HepG2 (cell line): ENCODE measurements at regions not wholly inside any gene's neighbourhood (a gene's known extent, or its start where the extent isn't known, plus 50 kb on each side); places are given as distances from the start of the nearest gene placed in this dataset.
A peak's percentile ranks its signal among the peaks of the same experiment; 100 is the strongest.

ENCODE experiments used
- ATAC-seq: fragments of 200-7000 bp; cut with Tn5 transposase; 3 replicates; pipeline ENCODE4 v1.9.1; 2020; ENCODE audit warnings: mild to moderate bottlenecking, moderate library complexity
- BruUV-seq: library from RNA; stranded (reverse); fragments of 400-500 nt; replicated peaks from 2 replicates; lab custom pipeline; 2021; lab: Mats Ljungman, UMichigan
- CTCF ChIA-PET: fragments of 300-600 bp; formaldehyde crosslinking; extraction: SDS; loops from one replicate; lab custom pipeline; 2021; ENCODE audit warnings: low total read pairs, inconsistent platforms, low intra/inter-chr PET ratio; lab: Yijun Ruan, JAX
- POLR2A ChIA-PET: fragments of 350-600 bp; sonication (Branson Sonifier 250); formaldehyde crosslinking; loops from one replicate; lab custom pipeline; 2020; ENCODE audit warnings: antibody characterized with exemption, inconsistent platforms; lab: Yijun Ruan, JAX
- DNase-seq: peaks from one replicate; pipeline ENCODE4 v3.0.0-alpha.2; 2015; ENCODE audit warnings: low spot score
- FAIRE-seq: peaks from 3 replicates; lab custom pipeline; 2011; peaks lifted over from hg19 to GRCh38; lab: Jason Lieb, UNC
- H2AFZ ChIP-seq: one replicate; pipeline ENCODE4 v1.6.1; 2011; ENCODE audit warnings: low read length, inconsistent platforms
- H3K27ac ChIP-seq: fragments of 300-600 bp; 3 replicates; pipeline ENCODE4 v1.8.0; 2011; ENCODE audit warnings: mixed run types, mild to moderate bottlenecking, mixed read lengths, low read length, inconsistent platforms; ENCODE audit not compliant: insufficient read depth; ENCODE audit errors: extremely low read length
- H3K27me3 ChIP-seq, 2 experiments: fragments of 200-600 bp in 1 of 2; 2 replicates in 1 of 2; 3 replicates in 1 of 2; pipeline versions ENCODE4 v1.6.0 to v1.8.0; 2011; ENCODE audit warnings: low read length in 2 of 2, mild to moderate bottlenecking in 2 of 2, moderate library complexity in 2 of 2, inconsistent platforms in 1 of 2; ENCODE audit not compliant: insufficient read depth in 2 of 2, control insufficient read depth in 1 of 2
- H3K36me3 ChIP-seq, 2 experiments: fragments of 200-600 bp in 1 of 2; replicated peaks in 1 of 2; 2 replicates in 1 of 2; 3 replicates in 1 of 2; pipeline versions ENCODE4 v1.5.1 to v1.8.0; 2011; ENCODE audit warnings: low read length in 2 of 2, inconsistent platforms in 1 of 2; ENCODE audit not compliant: insufficient read depth in 2 of 2, control insufficient read depth in 1 of 2
- H3K4me1 ChIP-seq: 2 replicates; pipeline ENCODE4 v1.5.1; 2012; ENCODE audit warnings: low read length, inconsistent platforms; ENCODE audit not compliant: insufficient read depth
- H3K4me2 ChIP-seq: 2 replicates; pipeline ENCODE4 v1.6.0; 2011; ENCODE audit warnings: low read depth, low read length, inconsistent platforms
- H3K4me3 ChIP-seq, 3 experiments: fragments of 200-600 bp in 1 of 3; sonication (generic), shearing (Covaris generic) in 1 of 3; replicated peaks in 1 of 3; 2 replicates each; pipeline ENCODE4 v1.5.1; 2011 to 2016; ENCODE audit warnings: low read length in 3 of 3, inconsistent platforms in 2 of 3, low read depth in 2 of 3, mild to moderate bottlenecking in 2 of 3, control low read depth in 1 of 3, mixed read lengths in 1 of 3; ENCODE audit not compliant: insufficient read depth in 1 of 3
- H3K79me2 ChIP-seq: one replicate; pipeline ENCODE4 v1.6.1; 2011; ENCODE audit warnings: low read length, inconsistent platforms; ENCODE audit not compliant: insufficient read depth
- H3K9ac ChIP-seq: 2 replicates; pipeline ENCODE4 v1.6.0; 2011; ENCODE audit warnings: mild to moderate bottlenecking, low read depth, low read length, inconsistent platforms; ENCODE audit not compliant: insufficient read depth
- H3K9me3 ChIP-seq: 2 replicates; pipeline ENCODE4 v1.5.1; 2012; ENCODE audit warnings: mild to moderate bottlenecking, low read length
- H4K20me1 ChIP-seq: 2 replicates; pipeline ENCODE4 v1.6.0; 2011; ENCODE audit warnings: inconsistent platforms, mild to moderate bottlenecking, low read length, moderate library complexity; ENCODE audit not compliant: insufficient read depth
- ATF7 ChIP-seq, 2 experiments: fragments of 450-650 bp in 1 of 2; sonication (generic) in 1 of 2; formaldehyde crosslinking in 1 of 2; IDR thresholded peaks; 2 replicates each; pipeline versions ENCODE4 v1.4.0 to v1.6.1; 2016 to 2020; ENCODE audit warnings: antibody characterized with exemption in 1 of 2, mild to moderate bottlenecking in 1 of 2, missing genetic modification reagents in 1 of 2
- CREB1 ChIP-seq, 2 experiments: fragments of 450-650 bp in 1 of 2; IDR thresholded peaks; 2 replicates each; pipeline ENCODE4 v1.6.1; 2016 to 2017; ENCODE audit warnings: control low read depth in 1 of 2, mild to moderate bottlenecking in 1 of 2, missing compliant biosample characterization in 1 of 2, missing genetic modification characterization in 1 of 2
- FOSL1 ChIP-seq: sonication (generic); formaldehyde crosslinking; IDR thresholded peaks from 2 replicates; pipeline ENCODE4 v1.9.0; 2021; ENCODE audit warnings: missing genetic modification reagents, borderline replicate concordance
- FOSL2 ChIP-seq: sonication (generic); formaldehyde crosslinking; IDR thresholded peaks from 2 replicates; pipeline ENCODE4 v1.4.0; 2020; ENCODE audit warnings: missing genetic modification reagents
- PHF20 ChIP-seq: sonication (generic); formaldehyde crosslinking; IDR thresholded peaks from 2 replicates; pipeline ENCODE4 v1.5.0; 2020; ENCODE audit warnings: mild to moderate bottlenecking, missing genetic modification reagents
- SUZ12 ChIP-seq: fragments of 150-350 bp; IDR thresholded peaks from 2 replicates; pipeline ENCODE4 v1.6.1; 2014; ENCODE audit warnings: low read depth, low read length
- TEAD3 ChIP-seq: optimal IDR thresholded peaks from 2 replicates; pipeline ENCODE3; 2016; ENCODE audit warnings: borderline replicate concordance
- ZBTB8A ChIP-seq: sonication (generic); formaldehyde crosslinking; IDR thresholded peaks from 2 replicates; pipeline ENCODE4 v1.4.0; 2020; ENCODE audit warnings: mild to moderate bottlenecking, low read depth, missing genetic modification reagents, borderline replicate concordance
- ZNF629 ChIP-seq: sonication (generic); formaldehyde crosslinking; conservative IDR thresholded peaks from 2 replicates; pipeline ENCODE4 v1.5.0; 2020; ENCODE audit warnings: missing genetic modification reagents
- WGBS: methylation state at CpG from one replicate; pipeline ENCODE4 v1.1.6; 2017; ENCODE audit warnings: low lambda C conversion rate; 5-methylcytosine and 5-hydroxymethylcytosine counted together
- in situ Hi-C: cut with HindIII; loops from 2 replicates; pipeline ENCODE4 v1.10.0; 2017; ENCODE audit warnings: low pct_unique_long_range_greater_than_20kb; ENCODE audit not compliant: extremely low pct_ligation_motif_present
- intact Hi-C: fragments of 100-400 bp; cut with micrococcal nuclease; formaldehyde crosslinking; loops from one replicate; pipeline ENCODE4 v1.10.0; 2022; ENCODE audit not compliant: unreplicated experiment

GRCh38 chr4:24640366-24640765, 56.0 kb upstream of the DHX15 start:
- H3K36me3 ChIP-seq, result no peaks in the 10 kb centered on the region
- no peak overlapping the region for H3K4me2 ChIP-seq
- H3K4me1 ChIP-seq, result peaks cover 7% of the 10 kb centered on the region; the same call in 1 of the 2 replicates
- ATAC-seq (no peak), FAIRE-seq (no peak), DNase-seq (no peak)
- no peak for TF ChIP-seq ZBTB8A (CRISPR knock-in tag)
- TF ChIP-seq PHF20, result no peak
- H3K27ac ChIP-seq, result no peak overlapping the region
- in situ Hi-C loops, result no loop called here
- H3K9ac ChIP-seq, result no peak overlapping the region
- H3K27me3 ChIP-seq, result no peaks in the 10 kb centered on the region
- H4K20me1 ChIP-seq, result no peaks in the 10 kb centered on the region
- intact Hi-C loops, result no loop called here
- H2AFZ ChIP-seq, result no peak overlapping the region
- H3K4me3 ChIP-seq, result no peak overlapping the region
- ChIA-PET CTCF (no interaction called here), POLR2A (no interaction called here)
- H3K9me3 ChIP-seq, result no peaks in the 10 kb centered on the region
- H3K79me2 ChIP-seq, result no peaks in the 10 kb centered on the region
- no TSS peak for BruUV-seq
- WGBS, result 57% methylated on average over 7 of the region's 7 CpGs

DNA sequence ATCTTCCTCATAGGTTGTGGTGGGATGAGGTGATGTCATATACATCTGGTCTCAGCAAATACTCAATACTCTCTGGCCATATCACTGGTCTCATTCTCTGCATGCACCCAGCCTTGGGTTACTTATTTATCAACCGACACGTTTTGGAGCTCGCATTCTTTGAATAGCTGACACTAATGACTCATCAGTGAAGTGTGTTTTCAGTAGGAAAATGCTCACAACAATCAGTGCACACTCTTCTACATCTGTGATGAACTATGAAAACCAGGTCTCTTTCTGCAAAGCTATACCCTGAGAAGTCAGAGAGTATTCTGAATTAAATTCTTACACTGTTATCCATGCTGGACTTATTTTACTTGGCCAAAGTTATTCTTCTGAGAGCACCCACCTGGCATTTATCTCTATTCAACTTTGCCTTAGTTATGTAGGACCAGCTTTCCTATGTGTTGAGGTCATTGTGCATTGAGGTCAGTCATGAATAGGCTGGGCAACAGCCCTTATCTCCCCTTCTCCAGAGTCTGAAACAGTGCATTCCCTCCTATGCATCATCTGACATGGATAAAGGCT, 58.7 kb upstream of the DHX15 start:
- ATAC-seq (peak; percentile 73), DNase-seq (peak; percentile 60), FAIRE-seq (no peak)
- ChIA-PET CTCF (no interaction called here), POLR2A (no interaction called here)
- no peaks in the 10 kb centered on the region for H3K79me2 ChIP-seq
- no peak overlapping the region for H3K27ac ChIP-seq
- intact Hi-C loops (no loop called here), in situ Hi-C loops (no loop called here)
- no peak overlapping the region for H3K4me2 ChIP-seq
- H4K20me1 ChIP-seq, result no peaks in the 10 kb centered on the region
- H3K36me3 ChIP-seq, result no peaks in the 10 kb centered on the region
- BruUV-seq, result no TSS peak
- peaks cover 7% of the 10 kb centered on the region; the same call in 1 of the 2 replicates for H3K4me1 ChIP-seq
- H3K27me3 ChIP-seq, result no peaks in the 10 kb centered on the region; a peak in 1 of 5 replicates
- H3K4me3 ChIP-seq, result no peak overlapping the region
- no peak overlapping the region for H3K9ac ChIP-seq
- no peak overlapping the region for H2AFZ ChIP-seq
- WGBS, result 3% methylated on average over 3 of the region's 3 CpGs
- H3K9me3 ChIP-seq, result no peaks in the 10 kb centered on the region
- peak; percentile 30; the same call in 1 of the 2 replicates for TF ChIP-seq FOSL1 (CRISPR knock-in tag)
- TF ChIP-seq ATF7 (IDR thresholded peaks at IDR 0.05), result 0 out of 2 replicates have a peak, but pooled peaks have one; percentile 3
- no peak for TF ChIP-seq ATF7 (CRISPR knock-in tag; IDR thresholded peaks at IDR 0.05)
- peak; percentile 72 for TF ChIP-seq FOSL2 (CRISPR knock-in tag)
- peak; percentile 39; the same call in 1 of the 2 replicates for TF ChIP-seq CREB1 (IDR thresholded peaks at IDR 0.05)
- TF ChIP-seq CREB1 (CRISPR knock-in tag; IDR thresholded peaks at IDR 0.05), result no peak
- TF ChIP-seq ZNF629 (CRISPR knock-in tag), result no peak
- no peak for TF ChIP-seq SUZ12
- peak; percentile 66 for TF ChIP-seq TEAD3 (CRISPR knock-in tag)
